ENCODE measurements at regions not wholly inside any gene's neighbourhood (a gene's known extent, or its start where the extent isn't known, plus 50 kb on each side); places are given as distances from the start of the nearest gene placed in this dataset.

DNA sequence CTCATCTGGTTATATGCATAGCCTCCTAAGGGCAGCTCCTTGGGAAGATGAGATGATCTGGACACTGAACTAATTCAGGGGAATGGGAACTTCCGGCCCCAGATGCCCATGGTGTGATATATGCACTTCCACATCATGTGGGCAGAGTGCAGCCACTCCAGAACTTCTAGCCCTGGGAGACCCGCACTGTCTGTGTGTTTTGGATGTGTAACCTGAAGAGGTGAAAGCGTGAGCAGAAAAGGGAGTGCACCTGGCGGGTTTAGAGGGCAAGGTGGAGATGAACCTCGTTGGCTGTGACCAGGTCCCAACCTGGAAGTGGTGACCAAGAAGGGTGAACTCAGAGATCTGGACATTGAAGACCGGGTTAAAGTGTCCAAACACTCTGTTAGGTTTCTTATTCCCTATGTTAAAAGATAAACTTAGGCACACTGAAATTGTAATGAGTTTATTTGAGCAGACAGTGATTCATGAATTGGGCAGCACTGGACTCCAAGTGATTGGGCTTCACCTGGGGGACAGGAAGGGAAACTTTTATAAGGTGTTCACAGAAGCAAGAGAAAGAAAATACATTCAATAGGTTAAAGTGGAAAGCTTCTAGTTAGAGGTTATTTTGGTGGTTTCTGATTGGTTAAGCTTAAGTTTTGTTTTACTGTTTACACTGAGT is 296.2 kb upstream of the SKOR2 start:
- DNase-seq (ENCODE audit: low read depth) = no peak

DNA sequence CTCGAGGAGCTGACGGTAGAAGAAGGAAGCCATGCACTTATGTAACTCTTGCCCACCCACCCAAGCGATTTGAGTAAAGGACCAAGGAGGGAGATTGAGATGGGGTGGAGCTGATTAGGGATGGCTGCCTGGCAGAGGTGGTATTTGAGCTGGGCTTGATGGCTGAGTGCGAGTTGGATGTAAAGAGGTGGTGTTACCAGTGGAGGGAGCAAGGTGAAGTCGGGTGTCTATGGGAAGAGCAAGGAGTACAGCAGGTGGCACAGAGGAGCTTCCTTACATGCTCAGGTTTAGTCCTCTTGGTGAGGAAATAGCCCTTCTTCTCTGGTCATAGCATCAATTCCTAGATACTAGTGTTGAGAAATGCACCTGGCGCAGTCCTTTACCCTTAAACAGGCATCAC is 294.2 kb upstream of the SKOR2 start:
- no peak for DNase-seq (ENCODE audit: low read depth)

DNA sequence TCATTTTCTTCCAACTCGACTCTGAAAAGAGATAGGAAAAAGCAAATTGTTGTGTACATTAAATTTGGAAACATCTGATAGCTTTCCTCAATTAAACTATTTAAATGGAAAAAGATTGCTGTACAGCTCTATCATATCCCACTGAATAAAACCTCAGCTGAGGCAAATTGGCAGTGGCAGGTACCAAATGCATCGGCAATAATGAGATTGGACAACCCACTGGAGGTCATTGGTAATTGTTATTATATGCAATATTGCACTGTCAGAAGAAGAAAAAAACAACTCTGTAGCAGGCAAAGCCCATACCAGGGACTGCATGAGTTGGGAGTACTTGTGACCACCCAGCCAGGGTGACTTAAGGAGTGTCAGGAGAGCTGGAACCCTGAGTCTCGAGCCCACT is 291.6 kb upstream of the SKOR2 start:
- DNase-seq (ENCODE audit: low read depth) = no peak

DNA sequence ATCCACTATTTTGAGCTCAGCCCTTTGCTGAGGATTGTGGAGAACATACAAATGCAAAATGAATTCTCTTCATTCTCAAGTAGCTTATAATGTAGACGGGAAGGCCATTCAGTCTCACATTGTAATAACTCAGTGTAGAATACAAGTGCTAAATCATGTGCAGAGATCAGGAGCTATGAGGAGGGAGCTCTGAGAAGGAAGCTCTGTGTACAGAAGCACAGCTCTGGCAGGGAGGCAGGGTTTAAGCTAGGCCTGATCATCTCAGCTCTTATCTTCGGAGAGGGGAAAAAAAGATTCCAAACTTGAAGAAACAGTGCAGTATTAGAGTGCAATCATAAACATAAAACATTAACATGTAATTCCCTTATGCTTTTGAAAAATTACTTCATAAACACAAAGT is 291.1 kb upstream of the SKOR2 start:
- no peak for DNase-seq (ENCODE audit: low read depth)

DNA sequence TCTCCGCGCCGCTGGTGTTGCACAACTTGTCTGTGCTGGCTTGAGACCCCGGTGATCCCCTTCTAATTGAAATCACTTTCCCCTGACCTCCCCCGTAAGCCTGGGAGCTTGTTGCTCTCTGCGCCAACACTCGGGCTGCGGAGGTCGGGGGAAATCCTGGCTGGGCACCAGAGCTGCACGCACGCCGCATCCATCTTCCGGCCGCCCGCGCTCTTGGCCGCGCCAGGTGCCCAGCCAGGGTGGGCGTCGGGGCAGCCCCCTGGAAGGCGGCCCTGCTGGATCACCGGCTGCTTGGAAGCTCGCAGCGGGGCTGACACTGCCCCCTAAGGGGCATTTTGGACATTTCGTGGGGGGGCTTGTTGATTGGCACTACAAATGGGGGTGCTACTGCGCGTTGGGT is 280.3 kb upstream of the SKOR2 start:
- no peak for DNase-seq (ENCODE audit: low read depth)

DNA sequence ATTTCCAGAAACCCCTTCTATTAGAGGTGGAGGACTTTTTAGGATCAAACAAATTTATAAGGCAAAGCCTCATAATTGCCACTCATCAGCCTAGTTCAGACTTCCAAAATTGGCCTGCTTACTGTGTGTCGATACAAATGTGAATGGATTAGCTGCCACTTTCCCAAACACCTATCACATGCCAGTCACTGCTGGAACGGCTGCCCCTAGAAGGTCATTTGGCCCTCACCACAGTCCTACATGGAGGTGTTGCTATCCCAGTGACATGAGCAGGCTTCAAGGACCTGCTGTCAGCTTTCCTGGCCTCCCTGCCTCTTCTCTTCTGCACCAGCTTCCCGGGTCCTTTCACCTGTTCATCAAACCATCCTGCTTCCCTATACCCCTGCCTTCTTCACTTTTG is 279.2 kb upstream of the SKOR2 start:
- no peak for DNase-seq (ENCODE audit: low read depth)

DNA sequence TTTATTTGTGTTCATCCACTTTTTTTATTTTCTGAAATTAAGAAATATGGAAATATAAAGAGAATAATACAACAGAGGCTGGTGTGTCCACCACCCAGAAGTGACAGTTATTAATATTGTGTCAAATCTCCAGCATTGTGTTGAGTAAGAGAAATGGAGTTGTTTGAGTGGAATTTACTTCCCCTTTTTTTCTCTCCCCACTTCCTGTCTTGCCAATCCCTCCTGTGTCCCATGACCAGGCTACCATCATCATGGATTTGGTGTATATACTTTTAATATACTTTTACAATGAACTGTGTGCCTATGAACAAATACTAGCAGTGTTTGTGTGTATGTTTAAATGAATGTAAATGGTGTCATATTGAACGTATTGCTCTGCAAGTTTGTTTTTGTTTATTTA is 276.9 kb upstream of the SKOR2 start:
- DNase-seq (ENCODE audit: low read depth) = no peak

DNA sequence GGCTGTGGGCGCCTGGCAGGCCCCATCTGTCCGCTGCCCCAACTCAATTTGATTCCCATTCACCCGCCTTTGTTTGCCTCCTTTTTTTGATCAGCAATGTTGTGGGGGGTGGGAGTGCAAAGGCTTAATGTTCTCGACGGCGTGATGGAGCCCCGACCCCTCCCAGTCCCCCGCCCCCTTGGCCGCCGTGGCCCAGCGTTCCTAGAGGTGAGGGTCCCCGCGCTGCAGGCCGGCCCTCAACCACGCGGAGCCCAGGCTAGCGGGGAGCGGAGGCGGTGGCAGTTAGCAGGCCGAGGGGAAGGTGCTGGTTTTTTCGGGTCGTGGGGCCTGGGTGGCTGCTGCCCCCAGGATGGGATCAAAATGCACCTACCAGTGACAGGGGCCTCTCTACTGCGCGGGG is 274.7 kb upstream of the SKOR2 start:
- DNase-seq (ENCODE audit: low read depth) = no peak

DNA sequence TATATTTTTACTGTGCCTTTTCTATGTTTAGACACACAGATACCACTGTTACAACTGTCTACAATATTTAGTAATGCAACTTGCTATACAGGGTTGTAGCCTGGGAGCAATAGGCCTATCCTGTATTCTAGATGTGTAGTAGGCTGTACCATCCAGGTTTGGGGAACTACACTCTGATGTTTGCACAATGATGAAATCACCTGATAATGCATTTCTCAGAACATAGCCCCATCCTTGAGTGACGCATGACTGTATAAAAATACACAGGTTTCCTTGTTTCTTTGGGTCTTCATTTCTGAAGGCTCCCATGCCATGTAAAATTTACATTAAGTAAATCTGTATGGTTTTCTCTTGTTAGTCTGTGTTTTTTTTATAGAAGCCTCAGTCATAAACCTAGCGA is 270.9 kb upstream of the SKOR2 start:
- DNase-seq (ENCODE audit: low read depth) = no peak

DNA sequence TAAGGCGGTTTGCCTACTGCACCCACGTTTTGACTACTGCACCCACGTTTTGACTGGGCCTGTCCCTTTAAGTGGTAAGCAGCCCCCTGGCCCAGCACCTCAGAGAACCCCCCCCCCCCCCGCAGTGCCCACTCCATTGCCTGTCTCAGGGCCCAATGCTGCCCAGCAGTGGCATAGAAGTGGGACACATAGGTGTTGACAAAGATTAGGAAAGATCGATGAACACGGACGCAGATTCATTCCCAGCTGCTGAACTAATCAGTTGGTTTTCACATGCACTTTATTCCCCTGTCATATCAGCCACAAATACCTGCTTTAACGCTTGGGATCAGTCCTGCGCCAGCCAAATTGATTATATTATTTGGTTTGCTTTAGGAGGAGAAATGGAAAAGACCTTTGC is 268.8 kb upstream of the SKOR2 start:
- DNase-seq (ENCODE audit: low read depth) = no peak

DNA sequence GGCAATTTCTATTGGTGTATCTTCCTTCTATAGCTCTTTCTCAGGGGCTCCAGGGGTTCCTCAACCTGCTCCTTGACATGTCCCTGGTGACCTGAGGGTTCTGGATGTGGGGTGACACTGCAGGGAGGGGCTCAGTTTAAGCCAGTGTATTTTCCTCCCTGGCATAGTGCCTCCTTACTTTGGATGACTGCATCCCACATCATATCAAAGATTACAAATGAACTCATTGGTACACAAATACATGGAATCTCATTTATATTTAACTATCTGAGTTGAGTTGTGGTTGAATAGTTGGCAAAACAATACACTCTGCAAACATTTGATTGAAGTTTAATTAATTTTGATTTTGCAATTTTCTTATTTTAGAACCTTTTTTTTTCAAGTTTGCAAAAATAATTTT is 268.2 kb upstream of the SKOR2 start:
- no peak for DNase-seq (ENCODE audit: low read depth)

DNA sequence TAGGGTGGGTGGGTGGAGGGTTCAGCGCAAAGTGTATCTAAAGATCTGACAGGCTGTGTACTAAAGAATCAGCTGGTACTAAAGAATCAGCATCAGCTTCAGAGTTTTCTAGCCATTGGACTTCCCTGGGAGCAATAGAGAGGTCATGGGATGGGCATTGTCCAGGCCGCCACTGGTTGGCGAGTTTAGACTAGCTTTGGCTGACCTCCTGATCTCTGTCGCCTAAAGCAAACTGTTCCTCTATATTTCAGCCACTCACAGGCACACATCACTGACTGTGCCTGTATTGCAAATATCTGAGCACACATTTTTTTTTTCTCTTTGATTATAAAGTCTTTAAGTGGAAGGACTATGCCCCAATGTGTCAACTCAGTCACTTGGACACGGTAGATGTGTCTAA is 267.8 kb upstream of the SKOR2 start:
- DNase-seq (ENCODE audit: low read depth) = no peak

DNA sequence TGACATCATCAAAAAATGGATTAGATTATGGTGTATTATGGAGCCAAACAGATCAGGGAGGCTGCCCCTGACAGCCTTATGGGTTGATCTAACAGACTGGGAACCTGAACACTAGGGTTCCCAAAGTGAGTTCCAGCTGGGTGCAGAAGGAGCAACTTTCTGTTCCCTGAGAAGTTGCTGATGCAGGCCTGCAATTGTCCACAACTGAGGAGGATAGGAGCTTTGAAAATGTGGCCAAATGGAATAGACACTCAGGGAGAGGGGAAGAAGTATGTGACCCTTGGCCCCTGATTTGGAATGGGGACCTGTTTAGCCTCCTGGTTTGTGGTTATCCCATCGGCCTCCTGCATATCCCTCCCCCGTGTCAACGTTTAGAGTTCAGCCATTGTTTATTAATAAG is 262.2 kb upstream of the SKOR2 start:
- DNase-seq (ENCODE audit: low read depth) = no peak

DNA sequence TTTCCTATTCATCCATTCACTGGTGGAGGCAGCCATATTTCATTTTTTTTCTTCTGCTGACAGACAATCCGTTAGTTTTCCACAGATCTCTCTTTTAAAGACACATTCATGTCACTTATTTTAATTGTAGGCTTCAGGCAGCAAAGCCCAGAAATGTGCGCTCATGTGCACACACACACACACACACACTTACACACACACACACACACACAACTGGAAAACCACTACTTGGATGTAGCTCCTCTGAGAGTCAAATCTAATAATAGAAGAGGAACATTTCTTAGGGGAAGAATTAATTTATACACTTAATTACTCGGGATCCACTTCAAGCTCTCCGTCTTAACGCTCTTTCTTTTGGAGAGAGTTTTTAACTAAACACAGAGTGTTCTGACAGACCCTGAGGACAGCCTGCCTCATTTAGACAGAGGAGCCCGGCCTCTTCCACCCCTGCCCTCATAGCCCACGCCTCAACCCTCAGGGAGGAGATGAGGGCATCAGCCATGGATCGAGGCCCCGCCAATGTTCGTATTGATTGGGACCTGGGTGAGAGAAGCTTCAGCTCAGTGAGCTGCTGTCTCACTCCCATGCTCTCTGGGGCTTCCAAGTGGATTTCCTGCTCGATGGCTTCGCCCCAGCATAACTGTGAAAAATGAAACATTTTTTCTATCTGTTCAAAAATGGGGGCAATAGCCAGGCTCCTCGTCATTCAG is 261.4 kb upstream of the SKOR2 start:
- DNase-seq (ENCODE audit: low read depth) = no peak

DNA sequence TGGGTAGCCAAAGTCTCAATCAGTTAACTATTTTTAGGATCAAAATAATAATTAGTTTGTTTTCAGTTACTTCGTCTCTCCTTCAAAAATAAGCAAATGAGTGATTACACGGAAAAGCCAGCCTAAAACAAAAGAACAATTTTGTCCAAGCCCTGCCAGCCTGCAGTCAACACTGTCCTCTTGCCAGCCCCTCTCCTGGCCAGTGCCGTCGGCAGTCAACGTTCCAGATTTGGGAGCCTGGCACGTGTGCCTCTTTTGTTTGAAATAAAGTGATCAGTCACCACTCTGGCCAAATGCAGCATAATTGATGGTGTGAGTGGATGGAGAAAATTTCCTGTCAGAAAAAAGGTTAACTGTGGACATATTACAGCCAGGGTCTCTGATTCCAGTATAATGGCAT is 260.6 kb upstream of the SKOR2 start:
- no peak for DNase-seq (ENCODE audit: low read depth)

DNA sequence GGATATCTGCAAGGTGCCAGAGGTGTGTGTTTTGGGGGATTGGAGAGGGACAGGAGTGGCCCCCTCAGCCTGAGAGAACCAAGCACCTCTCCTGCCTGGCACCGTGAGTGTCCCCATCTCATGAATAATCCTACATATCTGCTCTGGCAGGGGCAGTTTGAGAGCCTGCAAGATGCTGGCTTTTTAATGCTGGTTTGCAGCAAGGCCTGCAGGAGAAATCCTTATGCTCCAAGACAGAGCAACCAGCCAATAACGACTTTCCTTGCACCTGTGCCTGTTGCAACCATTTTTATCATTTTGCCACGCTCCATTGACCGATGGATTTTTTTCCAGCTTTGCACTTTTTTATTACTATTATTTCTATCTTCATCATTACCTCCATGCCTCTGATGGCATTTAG is 259.4 kb upstream of the SKOR2 start:
- DNase-seq (ENCODE audit: low read depth) = no peak

DNA sequence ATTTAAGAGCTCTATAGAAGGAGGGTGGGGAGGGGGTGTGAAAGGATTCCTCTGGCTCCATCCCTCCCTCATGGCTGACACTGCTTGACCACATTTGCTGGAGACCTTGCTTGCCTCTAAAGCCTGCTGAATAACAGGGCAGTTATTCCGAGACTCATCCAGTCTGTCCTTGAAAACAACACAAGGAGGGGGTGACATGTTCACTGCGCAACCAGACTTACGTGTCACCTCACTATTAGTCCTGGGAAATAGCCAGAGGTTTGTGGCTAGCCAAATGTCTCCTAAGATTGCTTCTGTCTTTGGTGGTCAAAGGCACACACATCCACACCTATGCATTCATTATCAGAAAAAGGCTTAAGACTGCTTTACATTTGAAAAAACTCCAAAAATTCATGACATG is 256.2 kb upstream of the SKOR2 start:
- DNase-seq (ENCODE audit: low read depth) = no peak

DNA sequence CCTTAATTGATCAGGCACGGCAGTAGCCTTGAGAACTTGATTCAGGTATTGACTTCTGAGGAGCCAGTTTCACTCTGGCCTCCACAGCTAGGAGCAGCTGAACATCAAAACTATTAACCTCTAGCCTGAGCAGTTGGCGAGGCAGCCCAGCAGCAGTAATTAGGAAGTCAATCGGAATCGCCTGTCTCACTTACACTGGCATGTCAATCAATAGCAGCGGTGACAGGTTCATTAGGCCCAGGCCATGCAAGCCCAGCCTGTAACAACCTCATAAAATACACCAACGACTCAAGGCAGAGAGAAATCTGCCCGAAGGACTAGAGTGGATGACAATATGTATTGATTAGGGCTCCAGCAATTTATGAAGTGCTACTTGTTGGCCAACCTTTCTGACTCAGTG is 255.4 kb upstream of the SKOR2 start:
- DNase-seq (ENCODE audit: low read depth) = no peak

DNA sequence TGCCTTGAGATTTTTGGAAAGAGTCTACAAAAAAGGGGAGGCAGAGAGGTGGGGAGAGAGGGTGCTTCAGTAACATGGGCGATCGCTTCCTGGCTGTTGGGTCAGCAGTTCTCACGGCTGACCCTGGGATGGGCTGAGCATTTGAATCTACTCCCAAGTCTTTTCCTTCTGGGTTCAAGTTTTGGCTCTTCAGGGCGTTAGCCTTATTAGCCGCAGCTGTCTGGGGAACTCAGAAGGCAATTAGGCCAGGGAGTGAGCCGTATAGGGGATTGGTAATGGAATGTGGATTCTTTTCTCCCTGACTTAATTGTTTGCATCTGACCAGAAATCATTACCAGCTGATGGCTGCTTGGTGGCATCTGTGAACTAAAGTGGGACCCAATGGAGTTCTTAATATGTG is 250.5 kb upstream of the SKOR2 start:
- no peak for DNase-seq (ENCODE audit: low read depth)

DNA sequence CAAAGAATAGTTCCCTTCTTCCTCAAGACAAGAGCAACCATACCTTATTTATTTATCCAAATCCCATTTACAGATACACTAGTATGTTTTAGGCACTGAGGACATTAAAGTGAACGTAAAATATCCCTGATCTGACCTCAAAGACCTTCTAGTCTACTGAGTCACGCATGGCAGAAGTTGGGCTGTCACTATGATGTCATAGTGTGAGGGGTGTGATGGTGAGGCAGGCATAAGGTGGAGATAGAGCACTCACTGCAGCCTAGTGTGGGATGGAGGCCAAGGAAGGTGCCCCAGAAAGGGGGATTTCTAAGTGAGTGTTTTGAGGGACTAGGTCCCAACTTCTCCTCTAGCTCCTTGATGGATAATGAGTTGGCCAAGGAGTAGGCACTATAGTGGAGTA is 249.5 kb upstream of the SKOR2 start:
- DNase-seq (ENCODE audit: low read depth) = no peak

DNA sequence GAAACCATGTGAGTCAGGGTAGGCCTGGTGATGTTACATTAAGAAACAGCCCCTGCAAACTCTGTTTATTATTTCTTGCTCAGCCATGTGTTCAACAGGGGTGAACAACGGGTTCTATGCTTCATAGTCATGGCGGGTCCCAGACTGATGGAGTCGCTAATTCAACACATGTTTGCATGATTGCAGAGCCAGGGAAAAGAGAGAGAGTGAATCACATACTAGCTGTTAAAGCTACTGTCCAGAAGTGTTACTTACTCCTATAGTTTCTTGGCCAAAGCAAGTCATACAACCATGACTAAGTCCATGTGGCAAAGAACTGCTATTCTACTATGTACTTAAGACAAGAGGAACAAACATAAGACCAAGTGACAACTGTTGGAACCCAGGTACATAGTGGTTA is 241.2 kb upstream of the SKOR2 start:
- DNase-seq (ENCODE audit: low read depth) = no peak

DNA sequence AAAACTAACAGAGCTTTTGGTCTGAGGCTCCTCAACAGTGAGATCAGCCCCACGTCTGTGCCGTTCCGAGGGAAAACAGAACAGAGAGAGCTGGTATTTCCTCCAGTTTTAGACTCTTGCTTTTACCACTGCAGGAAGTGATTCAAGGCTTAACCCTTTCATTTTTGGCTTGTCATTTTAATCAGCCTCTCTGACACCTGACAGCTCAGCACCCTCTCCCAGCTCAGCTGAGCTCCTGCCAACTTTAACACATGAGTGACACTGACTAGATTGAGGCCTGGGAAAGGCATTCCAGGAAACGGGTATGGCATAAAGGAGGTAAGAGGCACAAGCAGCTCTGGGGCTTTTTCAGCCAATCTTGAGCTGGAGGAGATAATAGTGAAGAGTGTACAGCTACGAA is 239.4 kb upstream of the SKOR2 start:
- no peak for DNase-seq (ENCODE audit: low read depth)

DNA sequence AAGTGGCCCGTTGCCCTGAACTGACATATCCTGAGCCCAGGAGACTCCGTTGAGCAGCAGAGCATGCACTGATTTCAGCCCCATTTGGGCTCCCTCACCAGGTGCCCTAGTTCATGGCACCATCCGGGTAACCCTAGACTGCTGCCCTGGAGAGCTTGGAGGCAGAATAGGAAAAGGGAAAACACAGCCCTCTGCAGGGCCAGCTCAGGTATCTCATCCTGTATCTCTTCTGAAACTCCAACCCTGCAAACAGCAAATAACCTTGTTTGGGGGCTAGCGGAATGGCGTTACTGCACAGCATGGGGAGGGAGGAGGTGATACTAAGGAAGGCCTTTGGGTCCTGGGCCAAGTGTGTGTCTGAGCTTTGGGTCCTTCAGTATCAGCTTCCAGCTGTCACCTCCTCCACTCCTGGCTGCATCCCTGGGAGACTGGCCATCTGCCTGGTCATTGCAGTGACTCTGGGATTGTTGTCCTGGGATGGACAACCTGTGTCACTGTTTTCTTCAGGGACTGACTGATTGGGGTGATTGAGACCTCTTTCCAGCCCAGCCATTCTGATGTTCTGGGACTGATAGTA is 233.8 kb upstream of the SKOR2 start:
- DNase-seq (ENCODE audit: low read depth) = no peak

DNA sequence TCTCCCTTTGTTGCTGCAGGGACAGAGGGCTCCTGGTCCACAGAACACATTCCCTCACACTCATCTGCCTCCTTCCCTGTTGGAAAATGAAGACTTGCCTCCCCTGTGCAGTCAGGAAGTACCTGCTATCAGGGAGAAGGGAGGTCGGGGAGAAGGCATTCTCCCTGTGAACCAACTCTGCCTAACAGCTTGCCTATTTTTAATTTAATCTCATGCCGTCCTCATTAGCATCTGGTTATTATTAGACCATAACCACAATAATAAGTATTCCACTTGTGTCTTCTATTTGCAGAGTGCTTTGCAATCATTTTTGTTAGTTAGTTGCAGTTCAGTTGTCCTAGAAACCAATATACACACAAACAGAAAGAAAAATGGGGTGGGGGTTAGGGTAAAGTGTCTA is 232.6 kb upstream of the SKOR2 start:
- no peak for DNase-seq (ENCODE audit: low read depth)
